ENCODE measurements at regions not wholly inside any gene's neighbourhood (a gene's known extent, or its start where the extent isn't known, plus 50 kb on each side); places are given as distances from the start of the nearest gene placed in this dataset.

DNA sequence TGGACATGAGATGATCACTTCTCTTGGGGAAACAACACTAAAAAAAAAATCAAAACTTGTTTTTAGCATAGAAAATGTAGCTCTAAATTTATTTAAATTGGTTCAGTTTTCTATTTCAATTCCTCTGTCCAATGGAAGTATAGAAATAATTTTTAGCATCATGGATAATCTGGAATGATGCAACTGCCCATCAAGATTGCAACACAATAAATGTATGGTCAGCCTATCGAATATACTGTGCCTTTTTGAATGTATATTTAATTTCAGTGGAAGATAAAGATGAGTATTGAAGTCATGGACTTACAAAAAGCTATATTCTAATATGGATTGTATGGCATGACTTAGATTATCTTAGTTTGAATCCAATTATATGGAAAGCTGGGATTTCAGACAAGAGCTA is 906.7 kb downstream of the IGSF11 start:
- no peak for DNase-seq
- H2BK120ac ChIP-seq (ENCODE audit: low read depth, low read length): no peak overlapping the region
- H3K36me3 ChIP-seq (ENCODE audit: control insufficient read depth, insufficient read depth, low read length): no peaks in the 10 kb centered on the region
- H3K27me3 ChIP-seq (ENCODE audit: insufficient read depth, low read length, poor library complexity): no peaks in the 10 kb centered on the region
- H3K4me1 ChIP-seq (ENCODE audit: control insufficient read depth, low read depth, low read length): no peaks in the 10 kb centered on the region
- H3K4me2 ChIP-seq (ENCODE audit: low read length): no peak overlapping the region
- H3K4me3 ChIP-seq (ENCODE audit: low read length): no peak overlapping the region
- H3K18ac ChIP-seq (ENCODE audit: low read length): no peak overlapping the region
- no peak overlapping the region for H3K4ac ChIP-seq (ENCODE audit: low read depth, low read length)
- H3K56ac ChIP-seq (ENCODE audit: low read length): no peak overlapping the region
- no peak overlapping the region for H3K27ac ChIP-seq (ENCODE audit: low read depth, low read length)
- H2BK15ac ChIP-seq (replicated peaks; ENCODE audit: low read depth): no peak overlapping the region
- no peak overlapping the region for H3K23ac ChIP-seq (ENCODE audit: low read length)
- no peak overlapping the region for H2BK5ac ChIP-seq (ENCODE audit: low read length)
- no peak overlapping the region for H4K5ac ChIP-seq (ENCODE audit: low read length)
- no peaks in the 10 kb centered on the region for H3K79me2 ChIP-seq (ENCODE audit: control insufficient read depth, insufficient read depth, low read length)
- H3K9ac ChIP-seq (ENCODE audit: low read length): no peak overlapping the region
- no peaks in the 10 kb centered on the region for H3K79me1 ChIP-seq (ENCODE audit: low read length)
- H4K8ac ChIP-seq (ENCODE audit: low read depth, low read length): no peak overlapping the region
- no CpG with 5 or more reads among the region's 1 CpG for WGBS (ENCODE audit: extremely low coverage, insufficient coverage, low lambda C conversion rate)
- no peak overlapping the region for H2AK5ac ChIP-seq (ENCODE audit: low read length)

DNA sequence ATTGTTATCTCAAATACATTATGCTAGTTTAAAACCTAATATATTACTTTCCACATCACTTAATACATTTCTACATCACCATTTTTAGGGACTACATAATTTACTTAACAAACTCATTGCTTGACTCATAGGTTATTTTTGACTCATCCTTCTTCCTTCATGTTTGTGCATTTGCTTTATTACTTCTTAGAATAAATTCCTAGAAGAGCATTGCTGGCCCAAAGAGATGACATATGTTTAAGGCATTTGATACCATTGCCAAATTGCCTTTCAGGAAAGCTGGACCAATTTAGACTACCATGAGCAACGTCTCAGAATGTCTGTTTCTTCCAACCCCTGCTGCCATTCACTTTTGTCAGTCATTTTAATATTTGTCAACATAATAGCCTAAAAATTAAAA is 905.8 kb downstream of the IGSF11 start:
- Histone ChIP-seq H2BK5ac (ENCODE audit: low read length) (no peak overlapping the region), H3K23ac (ENCODE audit: low read length) (no peak overlapping the region), H3K4me1 (ENCODE audit: control insufficient read depth, low read depth, low read length) (no peaks in the 10 kb centered on the region), H3K27ac (ENCODE audit: low read depth, low read length) (no peak overlapping the region), H2AK5ac (ENCODE audit: low read length) (no peak overlapping the region), H2BK120ac (ENCODE audit: low read depth, low read length) (no peak overlapping the region), H3K4ac (ENCODE audit: low read depth, low read length) (no peak overlapping the region), H3K18ac (ENCODE audit: low read length) (no peak overlapping the region), H3K9ac (ENCODE audit: low read length) (no peak overlapping the region), H3K56ac (ENCODE audit: low read length) (no peak overlapping the region), H3K79me2 (ENCODE audit: control insufficient read depth, insufficient read depth, low read length) (no peaks in the 10 kb centered on the region), H3K4me2 (ENCODE audit: low read length) (no peak overlapping the region), H2BK15ac (replicated peaks; ENCODE audit: low read depth) (no peak overlapping the region), H3K27me3 (ENCODE audit: insufficient read depth, low read length, poor library complexity) (no peaks in the 10 kb centered on the region), H4K8ac (ENCODE audit: low read depth, low read length) (no peak overlapping the region), H3K79me1 (ENCODE audit: low read length) (no peaks in the 10 kb centered on the region), H3K4me3 (ENCODE audit: low read length) (no peak overlapping the region), H3K36me3 (ENCODE audit: control insufficient read depth, insufficient read depth, low read length) (no peaks in the 10 kb centered on the region), H4K5ac (ENCODE audit: low read length) (no peak overlapping the region)
- no CpG with 5 or more reads among the region's 1 CpG for WGBS (ENCODE audit: extremely low coverage, insufficient coverage, low lambda C conversion rate)
- DNase-seq: no peak

DNA sequence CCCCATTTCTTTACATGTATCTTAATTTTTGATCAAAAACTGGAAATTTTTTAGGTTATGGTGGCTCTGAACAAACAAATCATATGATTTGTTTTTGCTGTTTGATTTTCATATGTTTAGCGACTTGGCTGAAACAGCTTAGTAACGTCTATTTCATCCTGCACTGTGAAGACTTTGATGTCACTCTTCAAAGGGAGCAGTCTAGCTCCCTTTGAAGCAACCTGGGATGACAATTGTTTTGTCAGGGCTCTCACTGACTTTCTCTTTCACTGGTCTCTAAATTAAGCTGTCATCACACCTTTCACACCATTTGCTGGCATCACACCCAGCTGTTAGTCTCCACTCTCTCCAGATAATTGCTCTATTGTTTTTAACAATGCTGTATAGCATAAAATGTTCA is 896.9 kb downstream of the IGSF11 start:
- no peak overlapping the region for H3K23ac ChIP-seq (ENCODE audit: low read length)
- no peaks in the 10 kb centered on the region for H3K36me3 ChIP-seq (ENCODE audit: control insufficient read depth, insufficient read depth, low read length)
- H3K9ac ChIP-seq (ENCODE audit: low read length): no peak overlapping the region
- no peak overlapping the region for H2BK15ac ChIP-seq (replicated peaks; ENCODE audit: low read depth)
- peak; percentile 27 for DNase-seq
- no peak overlapping the region for H3K4ac ChIP-seq (ENCODE audit: low read depth, low read length)
- H3K79me2 ChIP-seq (ENCODE audit: control insufficient read depth, insufficient read depth, low read length): no peaks in the 10 kb centered on the region
- no peak overlapping the region for H3K27ac ChIP-seq (ENCODE audit: low read depth, low read length)
- H2BK5ac ChIP-seq (ENCODE audit: low read length): no peak overlapping the region
- no peak overlapping the region for H3K4me3 ChIP-seq (ENCODE audit: low read length)
- H3K18ac ChIP-seq (ENCODE audit: low read length): no peak overlapping the region
- H4K8ac ChIP-seq (ENCODE audit: low read depth, low read length): no peak overlapping the region
- no peaks in the 10 kb centered on the region for H3K4me1 ChIP-seq (ENCODE audit: control insufficient read depth, low read depth, low read length)
- no peak overlapping the region for H3K56ac ChIP-seq (ENCODE audit: low read length)
- no peak overlapping the region for H3K4me2 ChIP-seq (ENCODE audit: low read length)
- no CpG with 5 or more reads among the region's 2 CpGs for WGBS (ENCODE audit: extremely low coverage, insufficient coverage, low lambda C conversion rate)
- H2AK5ac ChIP-seq (ENCODE audit: low read length): no peak overlapping the region
- H2BK120ac ChIP-seq (ENCODE audit: low read depth, low read length): no peak overlapping the region
- no peaks in the 10 kb centered on the region for H3K27me3 ChIP-seq (ENCODE audit: insufficient read depth, low read length, poor library complexity)
- H3K79me1 ChIP-seq (ENCODE audit: low read length): no peaks in the 10 kb centered on the region
- no peak overlapping the region for H4K5ac ChIP-seq (ENCODE audit: low read length)

DNA sequence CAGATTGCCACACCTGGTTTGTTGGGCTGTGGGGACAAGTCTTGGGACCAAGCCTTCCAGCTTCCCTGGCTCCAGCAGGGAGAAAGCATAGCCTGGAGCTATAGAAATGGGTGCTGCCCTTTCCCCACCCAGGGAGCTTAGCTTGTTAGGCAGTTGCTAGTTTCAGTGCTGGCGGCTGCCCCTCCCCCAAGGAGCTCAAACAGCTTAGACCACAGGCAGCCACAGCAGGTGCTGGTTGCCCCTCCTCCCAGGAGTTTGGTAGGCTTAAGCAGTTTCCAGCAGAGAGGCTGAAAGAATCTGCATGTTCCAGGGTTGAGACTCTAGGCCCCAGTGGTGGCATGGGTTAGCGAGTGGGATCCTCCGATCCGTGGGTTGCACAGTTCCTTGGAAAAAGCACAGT is 889.7 kb downstream of the IGSF11 start:
- Histone ChIP-seq H3K4me1 (ENCODE audit: control insufficient read depth, low read depth, low read length) (no peaks in the 10 kb centered on the region), H3K79me1 (ENCODE audit: low read length) (no peaks in the 10 kb centered on the region), H2BK5ac (ENCODE audit: low read length) (no peak overlapping the region), H2BK15ac (replicated peaks; ENCODE audit: low read depth) (no peak overlapping the region), H3K36me3 (ENCODE audit: control insufficient read depth, insufficient read depth, low read length) (no peaks in the 10 kb centered on the region), H3K23ac (ENCODE audit: low read length) (no peak overlapping the region), H4K8ac (ENCODE audit: low read depth, low read length) (no peak overlapping the region), H3K9ac (ENCODE audit: low read length) (no peak overlapping the region), H3K18ac (ENCODE audit: low read length) (no peak overlapping the region), H3K4me3 (ENCODE audit: low read length) (no peak overlapping the region), H3K79me2 (ENCODE audit: control insufficient read depth, insufficient read depth, low read length) (no peaks in the 10 kb centered on the region), H3K4ac (ENCODE audit: low read depth, low read length) (no peak overlapping the region), H3K27ac (ENCODE audit: low read depth, low read length) (no peak overlapping the region), H2AK5ac (ENCODE audit: low read length) (no peak overlapping the region), H3K4me2 (ENCODE audit: low read length) (no peak overlapping the region), H3K27me3 (ENCODE audit: insufficient read depth, low read length, poor library complexity) (no peaks in the 10 kb centered on the region), H4K5ac (ENCODE audit: low read length) (no peak overlapping the region), H2BK120ac (ENCODE audit: low read depth, low read length) (no peak overlapping the region), H3K56ac (ENCODE audit: low read length) (no peak overlapping the region)
- WGBS (ENCODE audit: extremely low coverage, insufficient coverage, low lambda C conversion rate): no CpG with 5 or more reads among the region's 4 CpGs
- DNase-seq: peak; percentile 16

DNA sequence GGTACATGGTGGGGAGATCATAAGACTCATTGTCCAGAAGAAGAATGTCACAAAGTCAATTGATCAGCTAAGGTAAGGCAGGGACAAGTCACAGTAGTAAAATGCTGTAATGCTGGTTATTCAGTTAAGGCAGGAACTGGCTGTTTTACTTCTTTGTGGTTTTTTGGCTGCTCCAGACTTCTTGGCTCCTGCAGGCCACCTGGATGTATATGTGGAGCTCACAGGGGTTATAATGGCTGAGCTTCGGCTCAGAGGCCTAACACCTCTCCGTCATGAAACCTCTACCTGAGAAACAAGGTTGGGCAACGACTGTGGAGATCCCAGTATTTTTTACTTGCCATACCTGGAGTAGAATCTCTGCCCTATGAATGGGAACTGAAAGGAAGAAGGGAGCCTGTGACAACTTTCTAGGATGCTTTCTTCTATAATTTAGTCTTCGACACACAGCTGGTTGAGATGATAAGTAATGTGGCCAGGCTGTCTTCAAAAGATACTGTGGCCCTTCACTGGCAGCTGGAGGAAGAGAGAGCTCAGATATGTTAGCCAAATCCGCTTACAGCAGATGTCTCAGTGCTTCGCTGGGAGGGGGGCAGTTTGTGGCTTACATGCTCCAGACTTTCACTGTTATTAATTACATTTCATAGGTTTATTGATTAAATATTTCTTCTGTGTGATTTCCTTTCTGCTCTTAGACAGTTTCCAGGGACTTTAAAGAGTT is 887.8 kb downstream of the IGSF11 start:
- peaks cover 2% of the 10 kb centered on the region for H3K27me3 ChIP-seq (ENCODE audit: insufficient read depth, low read length, poor library complexity)
- no peak overlapping the region for H2BK5ac ChIP-seq (ENCODE audit: low read length)
- H3K27ac ChIP-seq (ENCODE audit: low read depth, low read length): no peak overlapping the region
- no peak overlapping the region for H3K4ac ChIP-seq (ENCODE audit: low read depth, low read length)
- H3K4me2 ChIP-seq (ENCODE audit: low read length): no peak overlapping the region
- DNase-seq: no peak
- H3K4me1 ChIP-seq (ENCODE audit: control insufficient read depth, low read depth, low read length): no peaks in the 10 kb centered on the region
- no peaks in the 10 kb centered on the region for H3K79me2 ChIP-seq (ENCODE audit: control insufficient read depth, insufficient read depth, low read length)
- no peak overlapping the region for H2BK15ac ChIP-seq (replicated peaks; ENCODE audit: low read depth)
- H3K9ac ChIP-seq (ENCODE audit: low read length): no peak overlapping the region
- no peak overlapping the region for H3K56ac ChIP-seq (ENCODE audit: low read length)
- no peak overlapping the region for H2BK120ac ChIP-seq (ENCODE audit: low read depth, low read length)
- WGBS (ENCODE audit: extremely low coverage, insufficient coverage, low lambda C conversion rate): no CpG with 5 or more reads among the region's 6 CpGs
- no peaks in the 10 kb centered on the region for H3K36me3 ChIP-seq (ENCODE audit: control insufficient read depth, insufficient read depth, low read length)
- no peak overlapping the region for H4K5ac ChIP-seq (ENCODE audit: low read length)
- peak overlapping the region; percentile 13 for H4K8ac ChIP-seq (ENCODE audit: low read depth, low read length)
- H3K23ac ChIP-seq (ENCODE audit: low read length): no peak overlapping the region
- H3K18ac ChIP-seq (ENCODE audit: low read length): no peak overlapping the region
- no peak overlapping the region for H3K4me3 ChIP-seq (ENCODE audit: low read length)
- no peaks in the 10 kb centered on the region for H3K79me1 ChIP-seq (ENCODE audit: low read length)
- no peak overlapping the region for H2AK5ac ChIP-seq (ENCODE audit: low read length)

DNA sequence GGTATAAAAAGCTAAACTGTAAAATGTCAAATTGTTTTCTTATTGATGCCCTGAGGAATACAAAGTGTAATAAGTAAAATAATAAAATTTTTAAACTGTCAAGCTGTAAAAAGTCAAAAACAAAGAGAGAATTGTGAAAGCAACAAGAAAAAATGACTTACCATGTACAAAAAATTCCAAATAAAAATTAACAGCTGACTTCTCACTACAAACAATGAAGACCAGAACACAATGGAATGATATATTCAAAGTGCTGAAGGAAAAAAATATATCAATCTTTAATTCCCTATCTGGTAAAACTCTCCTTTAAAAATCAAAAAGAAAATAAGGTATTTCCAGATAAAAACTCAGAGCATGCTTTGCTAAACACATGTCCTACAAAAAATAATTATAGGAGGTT is 883.5 kb downstream of the IGSF11 start:
- no peak overlapping the region for H4K5ac ChIP-seq (ENCODE audit: low read length)
- H3K4me2 ChIP-seq (ENCODE audit: low read length): no peak overlapping the region
- no peak overlapping the region for H3K56ac ChIP-seq (ENCODE audit: low read length)
- DNase-seq: no peak
- H3K4me3 ChIP-seq (ENCODE audit: low read length): no peak overlapping the region
- peaks cover 2% of the 10 kb centered on the region for H3K27me3 ChIP-seq (ENCODE audit: insufficient read depth, low read length, poor library complexity)
- H3K23ac ChIP-seq (ENCODE audit: low read length): no peak overlapping the region
- H3K9ac ChIP-seq (ENCODE audit: low read length): no peak overlapping the region
- no peak overlapping the region for H2BK5ac ChIP-seq (ENCODE audit: low read length)
- H3K4ac ChIP-seq (ENCODE audit: low read depth, low read length): no peak overlapping the region
- no peak overlapping the region for H3K18ac ChIP-seq (ENCODE audit: low read length)
- no peaks in the 10 kb centered on the region for H3K4me1 ChIP-seq (ENCODE audit: control insufficient read depth, low read depth, low read length)
- no peaks in the 10 kb centered on the region for H3K36me3 ChIP-seq (ENCODE audit: control insufficient read depth, insufficient read depth, low read length)
- H2BK15ac ChIP-seq (replicated peaks; ENCODE audit: low read depth): no peak overlapping the region
- no peaks in the 10 kb centered on the region for H3K79me1 ChIP-seq (ENCODE audit: low read length)
- H2AK5ac ChIP-seq (ENCODE audit: low read length): no peak overlapping the region
- H2BK120ac ChIP-seq (ENCODE audit: low read depth, low read length): no peak overlapping the region
- no peak overlapping the region for H4K8ac ChIP-seq (ENCODE audit: low read depth, low read length)
- H3K79me2 ChIP-seq (ENCODE audit: control insufficient read depth, insufficient read depth, low read length): no peaks in the 10 kb centered on the region
- H3K27ac ChIP-seq (ENCODE audit: low read depth, low read length): no peak overlapping the region

Measured in mesendoderm (in vitro differentiated cells).